OCI-LY3 (cell line): ENCODE measurements at regions not wholly inside any gene's neighbourhood (a gene's known extent, or its start where the extent isn't known, plus 50 kb on each side); places are given as distances from the start of the nearest gene placed in this dataset.

Experiments used
- CTCF ChIP-seq: fragments of 200-600, 300-600 bp; sonication (generic); IDR thresholded peaks from 2 replicates; pipeline ENCODE4 v1.5.1; 2014; ENCODE audit warnings: antibody characterized with exemption, low read length, low read depth
- EZH2phosphoT487 ChIP-seq: fragments of 200-600 bp; shearing (Covaris generic); IDR thresholded peaks from 2 replicates; pipeline ENCODE4 v1.6.1; 2018; ENCODE audit warnings: antibody characterized with exemption, mixed run types, low read depth

DNA sequence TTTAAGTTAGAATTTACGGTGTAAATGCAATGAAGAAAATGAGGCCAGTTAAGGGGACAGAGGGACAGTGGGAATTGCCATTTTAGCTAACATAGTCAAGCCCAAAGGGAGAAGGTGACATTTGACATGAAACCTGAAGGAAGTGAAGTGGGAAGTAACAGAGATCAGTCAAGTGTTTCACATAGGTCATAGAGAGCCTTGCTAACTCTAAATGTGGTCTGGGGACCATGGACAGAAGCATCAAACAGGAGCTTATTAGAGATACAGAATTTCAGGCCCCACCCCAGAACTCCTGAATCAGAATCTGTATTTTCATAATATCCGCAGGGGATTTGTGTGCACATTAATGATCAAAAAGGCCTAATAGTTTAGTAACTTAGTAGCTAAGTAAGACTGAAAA lies 393.7 kb downstream of the FRK start:
- TF ChIP-seq CTCF = no peak
- no peak for TF ChIP-seq EZH2phosphoT487
